BJ (cell line): ENCODE measurements at regions not wholly inside any gene's neighbourhood (a gene's known extent, or its start where the extent isn't known, plus 50 kb on each side); places are given as distances from the start of the nearest gene placed in this dataset.

ENCODE experiments used
- CTCF ChIA-PET: fragments of 350-600 bp; formaldehyde crosslinking; extraction: SDS; loops from one replicate; lab custom pipeline; 2021; ENCODE audit warnings: antibody characterized with exemption, inconsistent platforms; lab: Yijun Ruan, JAX
- POLR2A ChIA-PET: fragments of 300-600 bp; sonication (Branson Sonifier 250); formaldehyde crosslinking; extraction: SDS; loops from one replicate; lab custom pipeline; 2021; ENCODE audit warnings: antibody characterized with exemption; lab: Charles Lee
- DNase-seq: peaks from one replicate; pipeline ENCODE4 v3.0.0-alpha.2; 2011; ENCODE audit warnings: low read depth
- H3K27me3 ChIP-seq: 2 replicates; pipeline ENCODE4 v1.6.0; 2011; ENCODE audit warnings: low read length; ENCODE audit not compliant: control insufficient read depth, insufficient read depth
- H3K36me3 ChIP-seq: 2 replicates; pipeline ENCODE4 v1.5.1; 2011; ENCODE audit warnings: low read length; ENCODE audit not compliant: control insufficient read depth, insufficient read depth
- H3K4me3 ChIP-seq: 2 replicates; pipeline ENCODE4 v1.5.1; 2011; ENCODE audit warnings: low read depth, mild to moderate bottlenecking, control low read depth, low read length
- CTCF ChIP-seq: IDR thresholded peaks from 2 replicates; pipeline ENCODE4 v1.5.1; 2011; ENCODE audit warnings: low read depth, mild to moderate bottlenecking, control low read depth, inconsistent platforms, low read length, moderate library complexity; ENCODE audit not compliant: insufficient read depth

GRCh38 chr2:10989782-10990181 is 78.0 kb downstream of the KCNF1 start:
- peaks cover 11% of the 10 kb centered on the region for H3K27me3 ChIP-seq
- H3K36me3 ChIP-seq: no peaks in the 10 kb centered on the region
- ChIA-PET POLR2A (no interaction called here), CTCF (interaction anchor here (1.0 kb wide), 1 partner anchor 12 kb away, joined by 3 read pairs; no protein-coding TSS in a partner anchor)
- no peak for DNase-seq
- TF ChIP-seq CTCF: no peak
- no peak overlapping the region for H3K4me3 ChIP-seq

- ChIA-PET CTCF (no interaction called here), POLR2A (no interaction called here)
- DNase-seq: no peak
Measured at GRCh38 chr2:10990561-10991111, 78.9 kb downstream of the KCNF1 start.

DNA sequence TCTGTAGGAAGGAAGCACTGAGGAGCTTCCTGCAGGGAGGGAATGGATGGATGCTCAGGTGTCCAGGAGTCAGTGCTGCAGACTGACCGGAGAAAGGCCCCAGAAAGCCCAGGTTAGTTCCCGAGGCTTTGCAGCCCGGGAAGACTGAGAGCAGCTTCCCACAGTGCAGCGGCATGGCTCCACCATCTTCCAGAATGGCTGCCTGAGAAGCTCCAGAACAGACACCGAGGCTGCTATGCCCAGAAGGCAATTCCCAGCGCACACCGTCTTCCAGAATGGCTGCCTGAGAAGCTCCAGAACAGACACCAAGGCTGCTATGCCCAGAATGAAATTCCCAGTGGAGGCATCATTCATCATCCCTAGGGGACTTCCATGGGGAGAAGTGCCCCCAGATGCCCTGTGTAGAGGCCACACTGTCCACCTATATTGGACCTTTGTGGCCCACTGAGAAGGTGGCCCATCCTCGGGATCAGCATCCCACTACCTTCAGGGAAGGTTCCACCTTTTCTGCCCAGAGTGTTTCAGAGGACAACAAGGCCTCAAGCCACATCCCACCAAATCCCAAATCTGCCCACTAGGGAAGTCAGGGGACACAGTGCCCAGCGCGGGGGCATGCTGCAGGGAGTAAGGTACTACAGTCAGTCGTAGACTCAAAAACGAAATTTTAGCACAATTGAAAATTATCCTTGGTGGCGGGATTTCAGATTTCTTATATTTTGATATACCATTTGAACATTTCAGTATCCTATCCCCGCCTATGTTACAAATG is 80.5 kb downstream of the KCNF1 start:
- H3K4me3 ChIP-seq: no peak overlapping the region
- H3K27me3 ChIP-seq: peaks cover 9% of the 10 kb centered on the region
- ChIA-PET CTCF (no interaction called here), POLR2A (no interaction called here)
- DNase-seq: no peak
- H3K36me3 ChIP-seq: no peaks in the 10 kb centered on the region
- no peak for TF ChIP-seq CTCF

More at GRCh38 chr2:10990561-10991111, 78.9 kb downstream of the KCNF1 start:
- Histone ChIP-seq H3K27me3 (peaks cover 11% of the 10 kb centered on the region), H3K36me3 (no peaks in the 10 kb centered on the region), H3K4me3 (no peak overlapping the region)
- TF ChIP-seq CTCF: no peak

DNA sequence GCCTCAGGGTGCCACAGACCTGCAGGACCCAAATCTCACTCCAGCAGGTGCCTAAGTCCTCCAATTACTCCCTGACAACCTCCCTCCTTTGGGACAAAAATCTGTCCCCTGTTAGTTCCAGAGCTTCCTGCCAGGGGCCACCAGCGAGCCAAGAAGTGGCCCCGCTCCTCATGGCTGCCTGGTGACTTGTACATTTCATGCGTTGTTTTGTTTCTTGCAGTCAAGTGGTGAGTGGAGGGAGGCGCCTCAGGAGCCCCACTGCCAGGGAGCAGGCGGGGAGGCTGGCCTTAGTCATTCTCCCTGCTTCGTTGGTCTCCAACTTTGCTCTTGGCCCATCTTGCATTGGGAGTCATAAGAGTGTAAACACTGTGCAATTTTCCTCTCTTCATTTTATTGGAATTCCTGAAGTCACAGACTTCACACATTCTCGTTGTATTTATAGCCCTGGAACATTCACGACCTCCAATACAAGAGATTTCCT is 81.3 kb downstream of the KCNF1 start:
- Histone ChIP-seq H3K4me3 (no peak overlapping the region), H3K36me3 (no peaks in the 10 kb centered on the region), H3K27me3 (peaks cover 9% of the 10 kb centered on the region)
- DNase-seq: peak; percentile 8
- ChIA-PET POLR2A (no interaction called here), CTCF (no interaction called here)
- no peak for TF ChIP-seq CTCF

DNA sequence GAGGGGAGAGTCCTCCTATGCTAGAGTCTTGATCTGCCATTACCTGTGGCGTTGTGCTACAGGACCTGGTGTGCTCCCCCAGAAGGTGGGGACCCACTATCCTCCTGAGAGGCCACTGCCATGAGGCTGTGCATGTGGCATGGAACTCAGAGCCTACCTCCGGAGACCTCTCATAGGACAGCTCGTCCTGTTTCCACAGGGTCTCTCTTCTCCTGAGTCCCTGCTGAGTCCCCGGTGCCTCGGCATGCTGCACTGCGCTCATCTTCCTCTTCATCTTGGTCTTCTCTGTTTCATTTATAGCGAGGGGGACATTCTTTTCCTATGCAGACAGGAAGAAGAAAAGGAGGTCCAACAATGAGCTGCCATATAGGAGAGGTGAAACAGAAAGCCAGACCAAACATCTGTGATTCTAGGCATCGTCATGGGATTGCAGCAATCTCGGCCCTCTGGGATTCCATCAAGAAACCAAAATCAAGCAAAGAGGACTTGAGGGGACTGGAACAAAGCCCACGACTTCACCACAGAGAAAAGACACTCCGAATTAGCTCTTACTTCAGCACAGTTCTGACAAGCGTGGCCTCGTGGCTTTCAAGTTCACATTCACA is 83.7 kb downstream of the KCNF1 start:
- Histone ChIP-seq H3K27me3 (peaks cover 7% of the 10 kb centered on the region), H3K36me3 (no peaks in the 10 kb centered on the region), H3K4me3 (no peak overlapping the region)
- no peak for TF ChIP-seq CTCF
- ChIA-PET POLR2A (no interaction called here), CTCF (interaction anchor here (0.7 kb wide), 1 partner anchor 11 kb away, joined by 3 read pairs; no protein-coding TSS in a partner anchor)
- DNase-seq: no peak
